Heart left ventricle (tissue), 16 donors: ENCODE measurements at regions not wholly inside any gene's neighbourhood (a gene's known extent, or its start where the extent isn't known, plus 50 kb on each side); places are given as distances from the start of the nearest gene placed in this dataset.

Experiments
- ATAC-seq, 4 donors: fragments of 200-7000 bp; cut with Tn5 transposase; one replicate each; pipeline ENCODE4 v1.9.1; 2020 to 2022; ENCODE audit warnings: moderate library complexity in 4 of 4, mild to moderate bottlenecking in 3 of 4, moderate number of reproducible peaks in 1 of 4
- DNase-seq, 5 donors: peaks; one replicate each; pipeline ENCODE4 v3.0.0-alpha.2; 2020
- H3K27ac ChIP-seq, 12 donors: fragments of 200-600 bp; sonication (generic) in 4 of 12; one replicate each; pipeline versions ENCODE4 v1.5.0 to v1.8.0; 2016 to 2022; ENCODE audit warnings: mild to moderate bottlenecking in 2 of 12
- H3K27me3 ChIP-seq, 9 donors: fragments of 200-600 bp; sonication (generic) in 2 of 9; one replicate each; pipeline versions ENCODE4 v1.5.1 to v1.8.0; 2016 to 2022; ENCODE audit warnings: mild to moderate bottlenecking in 3 of 9
- H3K36me3 ChIP-seq, 9 donors: fragments of 200-600 bp; sonication (generic) in 2 of 9; one replicate each; pipeline versions ENCODE4 v1.5.0 to v1.8.0; 2018 to 2022; ENCODE audit warnings: mild to moderate bottlenecking in 2 of 9
- H3K4me1 ChIP-seq, 12 donors: fragments of 200-600 bp; sonication (generic) in 4 of 12; one replicate each; pipeline versions ENCODE4 v1.5.0 to v1.8.0; 2016 to 2022; ENCODE audit warnings: mild to moderate bottlenecking in 3 of 12
- H3K4me3 ChIP-seq, 12 donors: fragments of 200-600 bp; sonication (generic) in 4 of 12; one replicate each; pipeline versions ENCODE4 v1.5.0 to v1.8.0; 2017 to 2022; ENCODE audit warnings: mild to moderate bottlenecking in 9 of 12, moderate library complexity in 4 of 12
- H3K9me3 ChIP-seq, 12 donors: fragments of 200-600 bp; sonication (generic) in 4 of 12; one replicate each; pipeline versions ENCODE4 v1.5.0 to v1.8.0; 2016 to 2022; ENCODE audit warnings: mild to moderate bottlenecking in 1 of 12
- POLR2A ChIP-seq, 2 donors: fragments of 450-650 bp; IDR thresholded peaks; one replicate each; pipeline ENCODE4 v1.6.1; 2017; ENCODE audit warnings: antibody characterized with exemption in 2 of 2, mild to moderate bottlenecking in 2 of 2, moderate library complexity in 2 of 2
- WGBS, 4 donors: extraction: QIAGEN DNeasy Blood & Tissue Kit in 2 of 4; methylation state at CpG; one replicate each; pipeline versions ENCODE4 v1.1.5 to v1.1.7; 2013 to 2018; 5-methylcytosine and 5-hydroxymethylcytosine counted together
- intact Hi-C, 10 donors: fragments of 100-400 bp; cut with DNase I; formaldehyde crosslinking; loops; one replicate each; pipeline versions ENCODE4 v1.11.1 to v1.14.2; 2022
- TF ChIP-seq, protein P1 (sequence below), 12 donors: fragments of 200-600 bp; sonication (generic) in 4 of 12; IDR thresholded peaks; one replicate each; pipeline versions ENCODE4 v1.5.0 to v1.8.0; 2018 to 2022; ENCODE audit warnings: antibody characterized with exemption in 12 of 12, mild to moderate bottlenecking in 5 of 12
- donor health status: ischemic (EF 13 %, LVEDD 7.1; RV severe dilation, severe dysfunction).
- donor health status: healthy with polysubstance abuse.
- donor health status: DM: no; HTN: yes; CAD: no.
- donor health status: DM: no; HTN: no; CAD: no.
- donor health status: ischemic (EF 25% LVEDD 6.9; RV normal size, moderate dysfunction).
- donor health status: ischemic (EF 25% LVEDD 5.7; RV mildly dilated, moderate dysfunction).
- donor health status: healthy.
- donor health status: DM: yes; HTN: yes; CAD: no.
- donor health status: ischemic (EF 35%, LVEDD 5.7; RV mildly dilated, moderate dysfunction).
- donor health status: nonischemic (EF 11% LVEDD 7.7; RV severe dilation, severe dysfunction).
- donor health status: DM: yes; HTN: yes; CAD: no.
- donor health status: PGD.
- donor health status: ischemic (EF 29% LVEDD 5.4; RV normal size, mild dysfunction).
- donor health status: nonischemic (EF 23%, LVEDD 6.1; RV moderate dilation, normal function).

DNA sequence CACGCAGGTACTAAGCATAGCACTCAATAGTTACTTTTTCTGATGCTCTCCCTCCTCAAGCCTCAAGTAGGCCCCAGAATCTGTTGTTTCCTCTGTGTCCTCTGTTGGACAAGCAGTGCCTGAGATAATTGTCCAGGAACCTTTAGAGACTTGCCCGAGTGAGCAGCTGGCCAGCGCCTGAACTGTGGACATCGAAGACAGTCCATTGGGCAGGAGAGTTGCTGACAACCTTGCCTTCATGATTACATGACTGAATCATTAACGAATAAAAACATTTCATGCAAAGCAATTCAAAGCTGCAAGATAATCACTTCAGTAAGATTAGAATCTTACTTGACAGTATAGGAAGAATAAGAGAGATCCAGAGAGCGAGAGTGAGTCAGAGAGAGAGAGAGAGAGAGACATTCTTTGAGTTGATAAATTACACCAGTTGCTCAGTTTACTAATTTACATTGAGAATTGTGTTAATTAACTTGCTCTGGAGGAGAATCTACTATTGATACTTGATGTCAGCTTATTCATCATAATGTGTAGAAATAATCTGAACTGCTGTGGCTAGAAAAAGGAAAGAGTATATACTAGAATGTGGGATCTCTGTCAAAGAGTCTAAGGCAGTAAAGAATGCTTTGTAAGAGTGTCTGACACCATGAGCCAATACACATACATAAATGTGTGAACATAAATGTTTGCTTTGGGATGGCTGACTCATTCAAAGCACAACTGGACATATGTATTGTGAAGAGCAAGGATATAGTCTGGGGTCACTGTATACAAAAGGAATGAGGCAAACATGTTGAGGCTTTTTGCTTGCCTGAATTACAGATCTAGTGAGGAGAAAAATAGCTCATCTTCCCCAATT is 216.0 kb downstream of the ZNF326 start:
- intact Hi-C loops = no loop called here
- Histone ChIP-seq H3K4me1 (no peaks in the 10 kb centered on the region), H3K27me3 (no peaks in the 10 kb centered on the region), H3K27ac (no peak overlapping the region), H3K4me3 (no peak overlapping the region), H3K9me3 (no peaks in the 10 kb centered on the region), H3K36me3 (no peaks in the 10 kb centered on the region)
- DNase-seq = no peak
- TF ChIP-seq, protein P1, sequence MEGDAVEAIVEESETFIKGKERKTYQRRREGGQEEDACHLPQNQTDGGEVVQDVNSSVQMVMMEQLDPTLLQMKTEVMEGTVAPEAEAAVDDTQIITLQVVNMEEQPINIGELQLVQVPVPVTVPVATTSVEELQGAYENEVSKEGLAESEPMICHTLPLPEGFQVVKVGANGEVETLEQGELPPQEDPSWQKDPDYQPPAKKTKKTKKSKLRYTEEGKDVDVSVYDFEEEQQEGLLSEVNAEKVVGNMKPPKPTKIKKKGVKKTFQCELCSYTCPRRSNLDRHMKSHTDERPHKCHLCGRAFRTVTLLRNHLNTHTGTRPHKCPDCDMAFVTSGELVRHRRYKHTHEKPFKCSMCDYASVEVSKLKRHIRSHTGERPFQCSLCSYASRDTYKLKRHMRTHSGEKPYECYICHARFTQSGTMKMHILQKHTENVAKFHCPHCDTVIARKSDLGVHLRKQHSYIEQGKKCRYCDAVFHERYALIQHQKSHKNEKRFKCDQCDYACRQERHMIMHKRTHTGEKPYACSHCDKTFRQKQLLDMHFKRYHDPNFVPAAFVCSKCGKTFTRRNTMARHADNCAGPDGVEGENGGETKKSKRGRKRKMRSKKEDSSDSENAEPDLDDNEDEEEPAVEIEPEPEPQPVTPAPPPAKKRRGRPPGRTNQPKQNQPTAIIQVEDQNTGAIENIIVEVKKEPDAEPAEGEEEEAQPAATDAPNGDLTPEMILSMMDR (IDR thresholded peaks at IDR 0.05) = no peak
- no peak for TF ChIP-seq POLR2A (IDR thresholded peaks at IDR 0.05)
- no peak for ATAC-seq
- 76 to 91% (median 85%) methylated on average over 6 of the region's 6 CpGs for WGBS, 4 donors

DNA sequence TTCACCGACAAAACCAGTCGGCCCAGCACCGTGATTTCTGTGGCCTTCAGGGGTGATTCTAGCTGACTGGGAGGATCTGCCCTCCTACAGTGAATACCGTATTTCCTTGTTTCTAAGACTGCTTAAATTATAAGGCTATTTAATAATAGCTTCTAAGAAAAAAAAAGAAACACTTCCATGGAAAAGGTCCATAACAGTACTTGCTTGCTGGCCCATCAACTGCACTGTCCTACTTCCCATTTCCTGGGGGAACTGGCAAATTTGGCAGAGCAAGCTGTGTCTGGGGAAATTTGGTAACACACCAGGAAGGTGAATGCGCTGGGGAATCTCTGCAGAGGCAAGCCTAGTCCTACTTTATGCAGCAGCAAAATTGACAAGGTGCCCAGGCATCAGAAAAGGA is 214.0 kb downstream of the ZNF326 start:
- Histone ChIP-seq H3K4me3 (no peak overlapping the region), H3K4me1 (no peaks in the 10 kb centered on the region), H3K27me3 (no peaks in the 10 kb centered on the region), H3K9me3 (no peaks in the 10 kb centered on the region), H3K27ac (no peak overlapping the region), H3K36me3 (no peaks in the 10 kb centered on the region)
- DNase-seq = no peak
- TF ChIP-seq, protein P1 (IDR thresholded peaks at IDR 0.05) = no peak
- TF ChIP-seq POLR2A (IDR thresholded peaks at IDR 0.05) = no peak
- no peak for ATAC-seq
- whole genome bisulfite sequencing, 4 donors = 55 to 66% (median 62%) methylated on average over 5 of the region's 5 CpGs
- intact Hi-C loops = no loop called here

DNA sequence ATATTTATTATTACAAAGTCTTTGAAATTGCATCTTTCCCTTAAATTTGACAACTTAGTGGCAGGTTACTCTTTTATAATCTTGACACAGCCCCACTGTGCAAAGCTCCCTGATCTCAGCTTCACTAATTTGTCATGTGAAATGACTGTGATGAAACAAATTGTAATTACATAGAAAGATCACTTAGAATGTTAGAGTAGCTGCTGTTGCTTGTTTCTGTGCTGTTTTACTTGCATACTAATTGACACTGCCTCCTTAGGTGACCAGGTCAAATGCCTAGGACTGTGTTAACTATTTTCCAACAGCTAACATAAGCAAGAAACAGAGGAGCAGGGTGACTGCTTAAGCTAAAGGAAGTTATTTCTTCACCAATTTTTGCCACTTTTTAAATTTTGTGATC is 211.3 kb downstream of the ZNF326 start:
- Histone ChIP-seq H3K9me3 (no peaks in the 10 kb centered on the region), H3K36me3 (no peaks in the 10 kb centered on the region), H3K27me3 (no peaks in the 10 kb centered on the region), H3K4me1 (no peaks in the 10 kb centered on the region), H3K27ac (no peak overlapping the region), H3K4me3 (no peak overlapping the region)
- no peak for DNase-seq
- intact Hi-C loops = no loop called here
- no peak for ATAC-seq
- TF ChIP-seq, protein P1 (IDR thresholded peaks at IDR 0.05) = no peak
- TF ChIP-seq POLR2A (IDR thresholded peaks at IDR 0.05) = no peak

DNA sequence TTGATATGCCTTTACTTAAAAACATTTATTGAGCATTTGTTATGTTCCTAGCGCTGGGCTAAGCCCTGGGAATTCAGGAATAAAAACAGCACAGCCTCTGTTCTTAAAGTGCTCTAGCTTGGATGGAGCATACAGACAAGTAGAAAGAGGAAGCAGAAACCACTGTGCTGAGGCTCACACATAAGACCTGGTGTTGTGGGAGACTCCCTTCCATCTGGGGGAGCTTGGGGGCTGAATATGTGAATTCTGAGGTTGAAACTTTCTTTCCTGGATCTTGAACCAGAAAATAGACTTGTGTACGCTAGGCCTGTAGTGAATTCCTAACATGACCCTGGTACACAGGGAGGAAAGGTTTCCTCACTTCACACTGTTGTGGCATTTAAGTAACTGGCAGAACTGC is 209.9 kb downstream of the ZNF326 start:
- no peak overlapping the region for H3K4me3 ChIP-seq
- no peak for DNase-seq
- 91 to 100% (median 92%) methylated on average over 2 of the region's 2 CpGs for WGBS, 4 donors

More for the DNA sequence above, 209.9 kb downstream of the ZNF326 start:
- TF ChIP-seq POLR2A (IDR thresholded peaks at IDR 0.05) = no peak
- TF ChIP-seq, protein P1 (IDR thresholded peaks at IDR 0.05) = no peak
- Histone ChIP-seq H3K27ac (no peak overlapping the region), H3K4me1 (no peaks in the 10 kb centered on the region), H3K9me3 (no peaks in the 10 kb centered on the region), H3K27me3 (no peaks in the 10 kb centered on the region), H3K36me3 (no peaks in the 10 kb centered on the region)
- ATAC-seq = no peak
- intact Hi-C loops = no loop called here
